GM18498 (cell line): ENCODE measurements at regions not wholly inside any gene's neighbourhood (a gene's known extent, or its start where the extent isn't known, plus 50 kb on each side); places are given as distances from the start of the nearest gene placed in this dataset.

Source experiments
- ATAC-seq: cut with Tn5 transposase; IDR thresholded peaks from one replicate; pipeline ENCODE4 v1.9.1; 2021; ENCODE audit warnings: mild to moderate bottlenecking, moderate library complexity; ENCODE audit not compliant: unreplicated experiment

GRCh38 chr2:103809941-103810441, 1043.9 kb upstream of the POU3F3 start:
- ATAC-seq: no peak

- ATAC-seq: no peak
Measured at GRCh38 chr2:103810875-103811274, 1043.0 kb upstream of the POU3F3 start.

- ATAC-seq: no peak
Measured at GRCh38 chr2:103814016-103814415, 1039.9 kb upstream of the POU3F3 start.

- ATAC-seq: no peak
Measured at GRCh38 chr2:103815731-103816130, 1038.2 kb upstream of the POU3F3 start.

GRCh38 chr2:103817746-103818145, 1036.2 kb upstream of the POU3F3 start:
- no peak for ATAC-seq

GRCh38 chr2:103818176-103818575, 1035.7 kb upstream of the POU3F3 start:
- ATAC-seq: no peak

GRCh38 chr2:103819599-103819998, 1034.3 kb upstream of the POU3F3 start:
- ATAC-seq: no peak

- no peak for ATAC-seq
Measured at GRCh38 chr2:103823847-103824246, 1030.1 kb upstream of the POU3F3 start.

GRCh38 chr2:103847276-103847675, 1006.6 kb upstream of the POU3F3 start:
- ATAC-seq: no peak

GRCh38 chr2:103859238-103859637, 994.7 kb upstream of the POU3F3 start:
- ATAC-seq: no peak

GRCh38 chr2:103860016-103860415, 993.9 kb upstream of the POU3F3 start:
- ATAC-seq: peak; percentile 77

- no peak for ATAC-seq
Measured at GRCh38 chr2:103868396-103868795, 985.5 kb upstream of the POU3F3 start.

- no peak for ATAC-seq
Measured at GRCh38 chr2:103873716-103874351, 980.1 kb upstream of the POU3F3 start.

- no peak for ATAC-seq
Measured at GRCh38 chr2:103875131-103875530, 978.8 kb upstream of the POU3F3 start.

GRCh38 chr2:103875531-103875930, 978.4 kb upstream of the POU3F3 start:
- ATAC-seq: no peak

- no peak for ATAC-seq
Measured at GRCh38 chr2:103876611-103877010, 977.3 kb upstream of the POU3F3 start.

GRCh38 chr2:103879101-103879500, 974.8 kb upstream of the POU3F3 start:
- no peak for ATAC-seq

GRCh38 chr2:103880081-103880834, 973.7 kb upstream of the POU3F3 start:
- ATAC-seq: no peak

GRCh38 chr2:103887625-103888024, 966.3 kb upstream of the POU3F3 start:
- no peak for ATAC-seq

GRCh38 chr2:103896182-103896581, 957.7 kb upstream of the POU3F3 start:
- no peak for ATAC-seq

GRCh38 chr2:103898561-103898960, 955.4 kb upstream of the POU3F3 start:
- no peak for ATAC-seq

- no peak for ATAC-seq
Measured at GRCh38 chr2:103902347-103902746, 951.6 kb upstream of the POU3F3 start.
